Hypothalamus (tissue), 51 donors: ENCODE measurements at regions not wholly inside any gene's neighbourhood (a gene's known extent, or its start where the extent isn't known, plus 50 kb on each side); places are given as distances from the start of the nearest gene placed in this dataset.

Experiments used
- DNase-seq, 51 donors: peaks; one replicate each; lab custom pipeline; 2025; lab: John Stamatoyannopoulos, UW

GRCh38 chr9:129377181-129377580 is 199.1 kb upstream of the IER5L start:
- no peak for DNase-seq

DNA sequence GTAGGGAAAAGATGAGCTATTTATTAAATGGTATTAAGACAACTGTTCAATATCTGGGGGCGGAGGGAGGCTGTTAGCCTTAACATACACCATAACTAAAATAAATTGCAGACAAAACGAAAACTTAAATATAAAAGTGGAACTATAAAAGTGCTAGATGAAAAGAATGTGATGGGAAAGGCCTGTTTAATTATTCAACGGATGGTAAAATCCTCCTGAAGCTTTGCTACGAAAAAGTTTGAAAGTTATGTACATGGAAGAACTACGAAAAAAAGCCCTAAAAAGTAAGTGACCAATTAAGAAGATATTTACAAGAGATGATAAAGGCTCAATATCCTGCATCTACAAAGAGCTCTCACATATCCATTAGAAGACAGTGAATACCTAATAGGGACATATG is 197.8 kb upstream of the IER5L start:
- DNase-seq = no peak

DNA sequence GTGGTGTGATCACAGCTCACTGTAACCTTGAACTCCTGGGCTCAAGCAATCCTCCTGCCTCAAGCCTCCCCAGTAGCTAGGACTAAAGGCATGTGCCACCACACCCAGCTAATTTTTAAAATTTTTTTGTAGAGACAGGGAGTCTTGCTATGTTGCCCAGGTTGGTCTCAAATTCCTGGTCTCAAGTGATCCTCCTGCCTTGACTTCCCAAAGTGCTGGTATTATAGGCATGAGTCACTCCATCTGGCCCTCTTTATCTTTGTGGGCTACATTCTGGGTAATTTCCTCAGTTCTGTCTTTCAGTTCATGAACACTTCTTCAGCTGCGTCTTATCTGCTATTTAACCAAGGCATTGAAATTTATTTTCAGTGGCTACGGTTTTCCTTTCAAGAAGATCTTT is 196.6 kb upstream of the IER5L start:
- DNase-seq = no peak

DNA sequence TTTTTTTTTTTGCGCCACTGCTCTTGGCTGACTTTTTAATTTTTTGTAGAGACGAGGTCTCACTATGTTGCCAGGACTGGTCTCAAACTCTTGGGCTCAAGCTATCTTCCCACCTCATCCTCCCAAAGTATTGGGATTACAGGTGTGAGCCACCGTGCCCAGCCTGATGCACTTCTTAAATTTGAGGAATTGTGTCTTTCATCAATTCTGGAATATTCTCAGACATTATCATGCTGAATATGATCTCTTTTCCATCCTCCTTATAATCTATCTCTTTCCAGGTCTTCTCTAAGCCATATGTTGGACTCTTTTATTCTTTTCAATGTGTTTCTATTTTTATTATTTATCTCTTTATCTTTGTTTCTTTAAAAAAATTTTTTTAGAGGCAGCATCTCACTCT is 196.2 kb upstream of the IER5L start:
- no peak for DNase-seq

DNA sequence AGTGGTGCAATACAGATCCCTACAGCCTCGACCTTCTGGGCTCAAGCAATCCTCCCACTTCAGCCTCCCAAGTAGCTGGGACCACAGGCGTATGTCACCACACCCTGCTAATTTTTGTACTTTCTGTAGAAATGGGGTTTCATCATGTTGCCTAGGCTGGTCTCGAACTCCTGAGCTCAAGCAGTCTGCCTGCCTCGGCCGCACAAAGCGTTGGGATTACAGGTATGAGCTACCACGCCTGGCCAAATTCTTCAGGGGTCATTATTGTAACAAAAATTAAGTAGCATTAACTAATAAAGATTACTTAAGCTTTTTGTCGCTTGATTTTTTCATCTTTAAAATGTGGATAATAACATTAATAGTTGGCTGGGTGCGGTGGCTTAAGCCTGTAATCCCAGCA is 195.3 kb upstream of the IER5L start:
- DNase-seq = no peak

- no peak for DNase-seq
Observed at GRCh38 chr9:129370770-129371169, 192.7 kb upstream of the IER5L start.

DNA sequence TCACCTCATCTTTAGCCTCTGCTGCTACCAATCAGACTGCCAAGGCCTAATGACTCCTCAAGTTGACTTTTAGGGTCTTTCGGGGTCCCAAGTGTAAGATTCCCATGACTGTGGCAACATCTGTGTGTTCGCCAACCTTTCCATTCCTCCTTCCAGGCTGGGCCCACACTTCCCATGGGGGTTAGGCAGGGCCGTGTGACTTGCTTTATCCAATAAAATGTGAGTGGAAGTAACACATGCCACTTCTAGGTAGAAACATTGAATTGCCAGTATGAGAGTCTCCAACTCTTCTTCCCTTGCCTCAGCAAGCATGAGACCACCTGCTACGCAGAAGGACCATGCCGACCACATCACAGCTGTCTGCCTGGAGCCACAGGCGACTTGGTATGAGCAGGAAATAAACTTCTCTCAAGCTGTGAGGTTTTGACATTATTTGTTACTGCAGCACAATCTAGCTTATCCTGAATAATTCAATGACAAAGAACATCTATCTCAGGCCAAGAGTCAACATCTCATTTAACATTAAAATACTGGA is 190.4 kb upstream of the IER5L start:
- DNase-seq = no peak

DNA sequence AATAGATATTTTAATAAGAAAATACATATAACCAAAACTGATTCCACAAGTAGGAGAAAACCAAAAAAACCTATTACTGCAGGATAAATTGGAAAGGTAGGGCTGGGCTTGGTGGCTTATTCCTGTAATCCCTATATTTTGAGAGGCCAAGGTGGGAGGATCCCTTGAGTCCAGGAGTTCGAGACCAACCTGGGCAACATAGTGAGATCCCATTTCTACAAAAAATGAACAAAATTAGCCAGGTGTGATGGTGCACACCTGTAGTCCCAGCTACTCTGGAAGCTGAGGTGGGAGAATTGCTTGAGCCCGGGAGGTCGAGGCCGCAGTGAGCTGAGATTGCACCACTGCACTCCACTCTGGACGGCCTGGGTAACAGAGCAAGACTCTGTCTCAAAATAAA is 189.2 kb upstream of the IER5L start:
- DNase-seq = no peak

DNA sequence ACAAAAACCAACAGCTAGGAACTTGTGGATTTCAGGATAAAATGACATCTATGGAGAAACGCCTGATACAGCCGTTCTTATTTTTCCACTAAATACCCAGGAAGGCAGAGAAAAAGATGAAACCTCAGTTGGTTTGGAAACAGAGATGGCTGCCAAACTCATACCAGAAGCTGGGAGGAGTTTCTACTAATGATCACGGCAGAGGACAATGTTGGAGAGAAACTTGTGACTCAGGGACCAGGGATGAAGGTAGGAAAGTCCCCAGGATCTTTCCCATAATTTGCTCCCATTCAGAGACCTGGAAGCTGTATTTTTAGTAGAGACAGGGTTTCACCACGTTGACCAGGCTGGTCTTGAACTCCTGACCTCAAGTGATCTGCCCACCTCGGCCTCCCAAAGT is 187.1 kb upstream of the IER5L start:
- DNase-seq = no peak

DNA sequence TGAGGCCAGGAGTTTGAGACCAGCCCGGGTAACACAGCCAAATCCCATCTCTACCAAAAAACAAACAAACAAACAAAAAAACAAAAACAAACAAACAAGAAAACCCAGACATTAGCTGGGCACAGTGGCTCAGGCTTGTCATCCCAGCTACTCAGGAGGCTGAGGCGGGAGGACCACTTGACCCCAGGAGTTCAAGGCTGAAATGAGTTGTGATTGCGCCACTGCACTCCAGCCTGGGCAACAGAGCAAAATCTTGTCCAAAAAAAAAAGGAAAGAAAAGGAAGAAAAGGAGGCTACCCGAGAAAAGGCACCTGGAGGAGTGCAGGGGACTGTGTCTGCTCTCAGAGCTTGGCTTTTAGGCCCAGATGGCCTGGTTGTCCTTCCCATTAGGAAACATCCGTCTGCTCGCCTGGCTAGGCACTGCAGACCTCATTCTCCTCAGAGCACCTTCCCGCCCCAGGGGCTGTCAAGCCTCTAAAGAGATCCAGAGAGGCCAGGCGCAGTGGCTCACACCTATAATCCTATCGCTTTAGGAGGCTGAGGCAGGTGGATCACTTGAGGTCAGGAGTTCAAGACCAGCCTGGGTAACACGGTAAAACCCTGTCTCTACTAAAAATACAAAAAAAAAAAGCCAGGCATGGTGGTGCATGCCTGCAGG is 185.3 kb upstream of the IER5L start:
- DNase-seq = no peak

GRCh38 chr9:129362287-129363000 is 184.4 kb upstream of the IER5L start:
- DNase-seq = no peak

DNA sequence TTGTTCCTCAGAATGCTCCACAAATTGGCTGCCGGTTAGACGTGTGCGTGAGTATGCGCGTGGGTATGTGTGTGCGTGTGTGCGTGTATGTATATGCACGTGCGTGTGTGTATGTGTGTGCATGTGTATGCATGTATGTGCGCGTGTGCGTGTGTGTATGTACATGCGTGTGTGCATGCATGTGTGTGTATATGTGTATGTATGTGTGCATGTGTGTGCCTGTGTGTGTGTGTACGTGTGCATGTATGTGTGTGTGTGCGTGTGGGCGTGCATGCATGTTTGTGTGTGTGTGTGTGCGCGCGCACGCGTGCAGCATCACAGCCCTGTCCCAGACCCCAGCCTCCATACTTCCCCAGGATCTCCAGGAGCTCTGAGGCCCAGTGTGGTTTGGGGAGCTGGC is 183.1 kb upstream of the IER5L start:
- DNase-seq = no peak

GRCh38 chr9:129359916-129360536 is 182.0 kb upstream of the IER5L start:
- no peak for DNase-seq

- DNase-seq = no peak
Observed at GRCh38 chr9:129359162-129359811, 181.2 kb upstream of the IER5L start.

- DNase-seq = no peak
Observed at GRCh38 chr9:129358621-129359154, 180.6 kb upstream of the IER5L start.

DNA sequence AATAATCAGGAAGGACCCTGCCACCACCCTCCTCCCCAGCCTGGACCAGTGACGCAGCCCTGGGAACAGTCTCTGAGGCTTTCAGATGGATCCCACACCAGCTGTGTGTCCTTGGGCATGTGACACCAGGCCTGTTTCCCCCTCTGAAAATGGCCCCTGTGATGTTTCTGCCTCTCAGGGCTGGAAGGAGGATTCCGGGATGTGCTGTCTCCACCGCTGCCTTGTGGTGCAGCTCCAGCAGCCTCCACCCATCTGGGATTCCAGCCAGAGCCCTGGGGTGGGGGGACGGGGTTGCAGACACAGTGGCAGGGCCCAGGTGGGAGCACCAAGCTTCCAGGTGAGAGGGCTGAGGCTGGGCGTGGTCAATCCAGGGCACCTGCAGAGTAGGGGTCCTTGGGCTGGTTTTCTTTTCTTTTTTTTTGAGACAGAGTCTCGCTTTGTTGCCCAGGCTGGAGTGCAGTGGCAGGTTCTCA is 179.7 kb upstream of the IER5L start:
- DNase-seq = no peak

GRCh38 chr9:129356871-129357772 is 179.1 kb upstream of the IER5L start:
- DNase-seq = no peak

DNA sequence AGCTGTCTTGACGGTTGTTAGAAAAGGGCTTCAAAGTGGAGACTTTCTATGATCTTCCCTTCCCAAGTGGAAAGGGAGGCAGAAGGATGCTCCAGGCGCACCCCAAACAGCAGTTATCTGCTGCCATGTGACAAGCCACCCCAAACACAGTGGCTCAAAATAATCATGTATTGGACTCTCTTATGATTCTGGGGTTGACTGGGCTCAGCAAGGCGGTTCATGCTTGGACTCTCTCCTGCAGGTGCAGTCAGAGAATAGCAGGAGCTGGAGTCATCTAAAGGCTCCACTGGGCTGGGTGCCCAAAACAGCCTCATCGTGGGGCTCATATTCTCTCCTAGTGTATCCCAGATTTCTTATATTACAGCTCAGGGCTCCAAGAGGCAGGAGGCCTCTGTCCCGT is 177.6 kb upstream of the IER5L start:
- DNase-seq = no peak

DNA sequence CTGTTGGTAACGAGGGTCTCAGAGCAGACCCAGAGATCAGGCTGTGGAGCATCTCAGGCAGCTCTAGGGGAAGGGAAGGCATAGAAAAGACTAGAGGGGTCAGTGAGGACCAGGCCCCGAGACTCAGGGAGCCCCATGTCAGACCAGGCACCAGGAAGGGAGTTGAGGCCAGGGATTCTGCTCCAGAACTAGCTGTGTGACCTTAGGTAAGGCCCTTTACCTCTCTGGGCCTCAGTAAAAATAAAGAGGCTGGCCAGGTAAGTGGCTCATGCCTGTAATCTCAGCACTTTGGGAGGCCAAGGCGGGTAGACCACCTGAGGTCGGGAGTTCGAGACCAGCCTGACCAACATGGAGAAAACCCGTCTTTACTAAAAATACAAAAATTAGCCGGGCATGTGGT is 176.4 kb upstream of the IER5L start:
- DNase-seq = no peak
